ENCODE measurements at regions not wholly inside any gene's neighbourhood (a gene's known extent, or its start where the extent isn't known, plus 50 kb on each side); places are given as distances from the start of the nearest gene placed in this dataset.

DNA sequence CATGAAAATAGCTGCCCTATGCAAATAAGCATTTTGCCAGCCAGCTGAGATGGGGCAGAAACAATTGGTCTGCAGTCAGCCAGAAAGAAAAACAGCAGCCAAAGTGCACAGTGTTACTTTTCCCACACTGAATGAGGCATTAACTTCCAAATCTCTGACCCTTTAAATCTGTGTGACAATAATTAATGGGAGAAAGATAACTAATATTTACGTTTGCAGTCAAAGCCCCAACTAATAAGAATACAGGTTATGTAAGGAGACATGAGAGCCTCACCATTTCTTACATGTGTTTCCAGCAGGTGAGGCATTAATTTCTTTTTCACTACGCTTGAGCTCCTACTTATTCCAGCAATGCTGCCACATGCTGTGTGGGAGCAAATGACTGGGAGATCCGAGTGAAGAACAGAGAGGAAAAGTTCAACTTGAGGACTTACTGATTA, 339.0 kb downstream of the SATB2 start:
- Histone ChIP-seq H3K4me3 (no peak overlapping the region), H3K27me3 (ENCODE audit: control insufficient read depth in 3 of 3, insufficient read depth in 3 of 3, low read length in 2 of 3) (no peaks in the 10 kb centered on the region), H3K36me3 (ENCODE audit: control insufficient read depth in 4 of 4, insufficient read depth in 4 of 4, low read length in 4 of 4) (no peaks in the 10 kb centered on the region), H3K9me3 (ENCODE audit: control insufficient read depth in 4 of 4, insufficient read depth in 3 of 4, low read length in 3 of 4) (no peaks in the 10 kb centered on the region), H3K4me1 (ENCODE audit: control insufficient read depth in 5 of 5, insufficient read depth in 5 of 5, low read length in 5 of 5) (no peaks in the 10 kb centered on the region), H3K9ac (ENCODE audit: insufficient read depth in 1 of 2, low read length in 2 of 2) (no peak overlapping the region), H3K27ac (ENCODE audit: low read depth in 1 of 2, low read length in 1 of 2) (no peak overlapping the region)
- WGBS, 2 donors = 61 to 67% methylated on average over 3 of the region's 3 CpGs
- ATAC-seq (ENCODE audit: insufficient read depth, low FRiP score) (no peak), DNase-seq (no peak)
- TF ChIP-seq CTCF (IDR thresholded peaks at IDR 0.05; ENCODE audit: control extremely low read depth, extremely low read depth) = no peak

DNA sequence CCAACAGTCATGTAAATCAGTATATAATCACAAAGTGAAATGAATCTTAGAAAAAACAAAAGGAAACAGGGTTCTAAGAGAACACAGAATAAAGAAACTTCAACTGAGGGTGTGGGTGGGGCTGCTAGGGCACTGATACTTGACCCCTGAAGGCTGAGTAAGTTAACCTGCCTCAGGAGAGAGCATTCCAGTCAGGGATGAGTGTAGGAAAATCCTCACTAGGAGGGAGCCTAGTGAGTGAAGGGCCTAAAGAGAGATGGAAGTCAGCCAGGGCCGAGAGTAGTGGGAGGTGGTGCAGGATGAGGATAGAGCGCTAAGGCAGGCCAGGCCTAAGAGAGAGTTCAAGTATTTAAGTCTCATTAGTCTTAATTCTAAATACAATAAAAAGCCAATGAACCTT, 342.6 kb downstream of the SATB2 start:
- Histone ChIP-seq H3K9me3 (ENCODE audit: control insufficient read depth in 4 of 4, insufficient read depth in 3 of 4, low read length in 3 of 4) (no peaks in the 10 kb centered on the region), H3K4me1 (ENCODE audit: control insufficient read depth in 5 of 5, insufficient read depth in 5 of 5, low read length in 5 of 5) (no peaks in the 10 kb centered on the region), H3K36me3 (ENCODE audit: control insufficient read depth in 4 of 4, insufficient read depth in 4 of 4, low read length in 4 of 4) (no peaks in the 10 kb centered on the region), H3K27me3 (ENCODE audit: control insufficient read depth in 3 of 3, insufficient read depth in 3 of 3, low read length in 2 of 3) (no peaks in the 10 kb centered on the region), H3K27ac (ENCODE audit: low read depth in 1 of 2, low read length in 1 of 2) (no peak overlapping the region), H3K9ac (ENCODE audit: insufficient read depth in 1 of 2, low read length in 2 of 2) (no peak overlapping the region), H3K4me3 (no peak overlapping the region)
- no peak for ATAC-seq (ENCODE audit: insufficient read depth, low FRiP score)
- 85% methylated on average over 2 of the region's 2 CpGs for WGBS, 2 donors
- TF ChIP-seq CTCF (IDR thresholded peaks at IDR 0.05; ENCODE audit: control extremely low read depth, extremely low read depth) = no peak
- no peak for DNase-seq

DNA sequence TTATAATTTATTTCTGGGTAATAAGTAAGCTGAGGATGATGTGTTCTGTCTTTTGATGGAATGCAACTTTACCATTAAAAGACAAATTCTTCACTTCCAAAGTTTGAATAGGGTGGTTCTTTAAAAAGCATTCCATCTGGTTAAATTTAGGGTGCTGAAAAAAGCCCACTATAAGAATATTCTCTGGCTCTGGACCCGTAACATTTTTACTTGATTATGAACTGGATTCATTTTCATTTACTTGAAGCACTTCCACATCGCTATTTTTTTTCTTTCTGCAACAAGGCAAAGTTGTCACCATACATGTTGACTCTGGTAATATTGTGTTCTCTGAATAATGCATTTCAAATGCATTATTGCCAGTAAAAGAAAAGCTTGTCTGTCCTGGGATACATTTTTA, 344.6 kb downstream of the SATB2 start:
- H3K4me1 ChIP-seq (ENCODE audit: control insufficient read depth in 5 of 5, insufficient read depth in 5 of 5, low read length in 5 of 5) = no peaks in the 10 kb centered on the region
- ATAC-seq (ENCODE audit: insufficient read depth, low FRiP score) (no peak), DNase-seq (no peak)
- H3K36me3 ChIP-seq (ENCODE audit: control insufficient read depth in 4 of 4, insufficient read depth in 4 of 4, low read length in 4 of 4) = no peaks in the 10 kb centered on the region
- H3K27ac ChIP-seq (ENCODE audit: low read depth in 1 of 2, low read length in 1 of 2) = no peak overlapping the region
- TF ChIP-seq CTCF (IDR thresholded peaks at IDR 0.05; ENCODE audit: control extremely low read depth, extremely low read depth) = no peak
- no peak overlapping the region for H3K4me3 ChIP-seq
- no peaks in the 10 kb centered on the region for H3K27me3 ChIP-seq (ENCODE audit: control insufficient read depth in 3 of 3, insufficient read depth in 3 of 3, low read length in 2 of 3)
- no peaks in the 10 kb centered on the region for H3K9me3 ChIP-seq (ENCODE audit: control insufficient read depth in 4 of 4, insufficient read depth in 3 of 4, low read length in 3 of 4)
- 90 to 96% methylated on average over 2 of the region's 2 CpGs for WGBS, 2 donors
- H3K9ac ChIP-seq (ENCODE audit: insufficient read depth in 1 of 2, low read length in 2 of 2) = no peak overlapping the region

- 74 to 75% methylated on average over 2 of the region's 2 CpGs for WGBS, 2 donors
- no peak overlapping the region for H3K4me3 ChIP-seq
- peaks cover 0 to 3% (median 2%) of the 10 kb centered on the region in 3 donors for H3K27me3 ChIP-seq (ENCODE audit: control insufficient read depth in 3 of 3, insufficient read depth in 3 of 3, low read length in 2 of 3)
- no peak overlapping the region for H3K9ac ChIP-seq (ENCODE audit: insufficient read depth in 1 of 2, low read length in 2 of 2)
- no peak overlapping the region for H3K27ac ChIP-seq (ENCODE audit: low read depth in 1 of 2, low read length in 1 of 2)
- DNase-seq (no peak), ATAC-seq (ENCODE audit: insufficient read depth, low FRiP score) (no peak)
- no peaks in the 10 kb centered on the region for H3K4me1 ChIP-seq (ENCODE audit: control insufficient read depth in 5 of 5, insufficient read depth in 5 of 5, low read length in 5 of 5)
- H3K9me3 ChIP-seq (ENCODE audit: control insufficient read depth in 4 of 4, insufficient read depth in 3 of 4, low read length in 3 of 4) = no peaks in the 10 kb centered on the region
- H3K36me3 ChIP-seq (ENCODE audit: control insufficient read depth in 4 of 4, insufficient read depth in 4 of 4, low read length in 4 of 4) = no peaks in the 10 kb centered on the region
- TF ChIP-seq CTCF (IDR thresholded peaks at IDR 0.05; ENCODE audit: control extremely low read depth, extremely low read depth) = no peak
These were observed 346.3 kb downstream of the SATB2 start for GRCh38 chr2:199111458-199111857.
